ENCODE measurements at regions not wholly inside any gene's neighbourhood (a gene's known extent, or its start where the extent isn't known, plus 50 kb on each side); places are given as distances from the start of the nearest gene placed in this dataset.

- no peak; the same call in 1 of the 2 replicates for TF ChIP-seq CTCF (conservative IDR thresholded peaks at IDR 0.05)
- no peak for TF ChIP-seq ZFX (IDR thresholded peaks at IDR 0.05)
Measured at GRCh38 chr13:109276261-109276660, 510.1 kb downstream of the IRS2 start.
